ENCODE measurements at regions not wholly inside any gene's neighbourhood (a gene's known extent, or its start where the extent isn't known, plus 50 kb on each side); places are given as distances from the start of the nearest gene placed in this dataset.

DNA sequence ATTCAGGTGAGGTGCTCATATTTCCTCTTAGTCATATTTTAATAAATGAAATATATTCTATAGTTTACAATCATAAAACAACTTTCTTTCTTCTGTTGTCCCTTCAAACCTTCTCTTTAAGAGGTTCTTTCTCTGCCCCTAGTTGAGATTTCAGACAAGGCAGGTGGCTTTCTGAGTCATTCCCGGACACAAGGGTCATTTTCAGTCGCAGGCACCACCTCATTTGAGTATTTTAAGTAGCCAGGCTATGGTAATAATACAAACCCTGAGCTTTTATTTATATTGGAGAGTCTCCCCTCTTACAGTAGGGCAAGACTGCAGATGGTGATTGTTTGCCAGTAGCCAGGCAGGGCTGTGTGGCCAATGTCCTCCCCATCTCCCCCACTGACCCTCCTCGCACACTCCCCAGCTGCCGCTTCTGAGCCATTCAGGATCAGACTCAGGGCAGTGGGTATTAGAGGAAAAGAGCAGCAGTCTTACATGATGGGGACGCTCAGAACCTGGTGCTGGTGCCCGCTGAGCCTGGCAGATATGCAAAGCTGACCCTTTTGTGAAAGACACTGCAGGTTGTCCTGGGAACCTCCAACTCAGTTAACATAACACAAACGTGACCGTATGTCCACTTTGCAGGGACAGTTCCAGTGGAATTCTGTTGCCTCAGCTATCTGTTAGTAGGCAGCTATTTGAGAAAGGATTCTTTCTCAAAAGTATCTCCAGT lies 101.1 kb upstream of the BCL2L14 start:
- H3K9me3 Mint-ChIP-seq (ENCODE audit: unreplicated experiment), result no peaks in the 10 kb centered on the region
- DNase-seq (ENCODE audit: unreplicated experiment), result no peak
- no peaks in the 10 kb centered on the region for H3K36me3 Mint-ChIP-seq (ENCODE audit: insufficient read depth, unreplicated experiment)
- no TSS peak for BruUV-seq (replicated peaks)
- H3K4me3 Mint-ChIP-seq (ENCODE audit: unreplicated experiment), result no peak overlapping the region
- ChIA-PET CTCF (interaction anchor here (0.8 kb wide), 1 partner anchor 389 kb away, joined by 4 read pairs; no protein-coding TSS in a partner anchor), POLR2A (interaction anchor here (0.7 kb wide), 1 partner anchor 335 kb away, joined by 3 read pairs; no protein-coding TSS in a partner anchor)
- H3K27ac Mint-ChIP-seq (ENCODE audit: low read depth, unreplicated experiment), result no peak overlapping the region
- peaks cover 8% of the 10 kb centered on the region for H3K27me3 Mint-ChIP-seq (ENCODE audit: insufficient read depth, unreplicated experiment)
- intact Hi-C loops (cut with micrococcal nuclease), result no loop called here
- no peaks in the 10 kb centered on the region for H3K4me1 Mint-ChIP-seq (ENCODE audit: insufficient read depth, unreplicated experiment)
- no peak for TF ChIP-seq CTCF (IDR thresholded peaks at IDR 0.05; ENCODE audit: unreplicated experiment)

DNA sequence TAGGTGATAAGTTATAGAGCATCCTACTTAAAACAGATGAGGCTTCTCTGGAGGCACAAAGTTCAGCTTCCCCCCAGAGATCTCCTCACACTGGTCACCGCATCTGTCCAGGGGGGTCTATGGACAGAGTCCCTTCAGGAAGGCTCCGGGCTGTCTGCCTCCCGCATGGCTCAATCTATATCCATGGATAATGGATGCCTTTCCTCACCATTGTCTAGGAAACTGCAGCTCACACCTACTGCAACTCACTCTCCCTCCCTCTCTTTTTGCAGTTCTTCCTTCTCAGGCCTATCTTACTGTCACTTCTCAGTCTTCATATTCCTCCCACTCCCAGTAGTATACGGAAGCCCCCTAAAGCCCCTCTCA lies 100.6 kb upstream of the BCL2L14 start:
- H3K4me3 Mint-ChIP-seq (ENCODE audit: unreplicated experiment), result no peak overlapping the region
- no peak overlapping the region for H3K27ac Mint-ChIP-seq (ENCODE audit: low read depth, unreplicated experiment)
- intact Hi-C loops (cut with micrococcal nuclease), result no loop called here
- no peaks in the 10 kb centered on the region for H3K9me3 Mint-ChIP-seq (ENCODE audit: unreplicated experiment)
- no peak for TF ChIP-seq CTCF (IDR thresholded peaks at IDR 0.05; ENCODE audit: unreplicated experiment)
- H3K27me3 Mint-ChIP-seq (ENCODE audit: insufficient read depth, unreplicated experiment), result peaks cover 8% of the 10 kb centered on the region
- no TSS peak for BruUV-seq (replicated peaks)
- ChIA-PET POLR2A (no interaction called here), CTCF (interaction anchor here (0.8 kb wide), 1 partner anchor 389 kb away, joined by 4 read pairs; no protein-coding TSS in a partner anchor)
- DNase-seq (ENCODE audit: unreplicated experiment), result no peak
- no peaks in the 10 kb centered on the region for H3K36me3 Mint-ChIP-seq (ENCODE audit: insufficient read depth, unreplicated experiment)
- H3K4me1 Mint-ChIP-seq (ENCODE audit: insufficient read depth, unreplicated experiment), result no peaks in the 10 kb centered on the region

- Mint-ChIP-seq H3K4me3 (ENCODE audit: unreplicated experiment) (no peak overlapping the region), H3K27ac (ENCODE audit: low read depth, unreplicated experiment) (no peak overlapping the region), H3K4me1 (ENCODE audit: insufficient read depth, unreplicated experiment) (no peaks in the 10 kb centered on the region), H3K27me3 (ENCODE audit: insufficient read depth, unreplicated experiment) (peaks cover 8% of the 10 kb centered on the region), H3K36me3 (ENCODE audit: insufficient read depth, unreplicated experiment) (no peaks in the 10 kb centered on the region), H3K9me3 (ENCODE audit: unreplicated experiment) (no peaks in the 10 kb centered on the region)
- TF ChIP-seq CTCF (IDR thresholded peaks at IDR 0.05; ENCODE audit: unreplicated experiment), result no peak
- no TSS peak for BruUV-seq (replicated peaks)
- CTCF ChIA-PET, result no interaction called here
- POLR2A ChIA-PET, result interaction anchor here (0.6 to 0.8 kb wide), 2 partner anchors 28 to 454 kb away, joined by 3 to 4 read pairs; no protein-coding TSS in a partner anchor
- no peak for DNase-seq (ENCODE audit: unreplicated experiment)
- intact Hi-C loops (cut with micrococcal nuclease), result no loop called here
These were observed 97.3 kb upstream of the BCL2L14 start for GRCh38 chr12:11973396-11973795.

DNA sequence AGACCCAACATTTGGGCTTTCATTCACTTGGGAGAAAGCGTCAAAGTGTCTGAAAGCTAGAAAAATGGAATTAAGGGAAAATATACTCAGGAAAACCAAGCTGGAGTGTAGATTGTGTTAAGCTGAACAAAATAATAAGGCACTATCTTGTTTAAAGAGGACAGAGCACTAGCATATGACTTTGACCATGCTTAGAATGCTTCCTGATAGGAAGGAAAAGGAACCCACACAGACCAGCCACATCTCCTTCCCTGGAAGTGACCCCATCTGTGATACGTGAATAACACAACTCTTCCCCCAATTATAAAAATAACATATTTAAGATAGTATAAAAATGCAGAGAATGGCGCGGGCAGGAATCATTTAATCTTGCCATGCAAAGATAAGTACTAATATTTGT lies 94.7 kb upstream of the BCL2L14 start:
- Mint-ChIP-seq H3K27ac (ENCODE audit: low read depth, unreplicated experiment) (no peak overlapping the region), H3K27me3 (ENCODE audit: insufficient read depth, unreplicated experiment) (peaks cover 8% of the 10 kb centered on the region), H3K9me3 (ENCODE audit: unreplicated experiment) (no peaks in the 10 kb centered on the region), H3K36me3 (ENCODE audit: insufficient read depth, unreplicated experiment) (no peaks in the 10 kb centered on the region), H3K4me1 (ENCODE audit: insufficient read depth, unreplicated experiment) (peaks cover 5% of the 10 kb centered on the region), H3K4me3 (ENCODE audit: unreplicated experiment) (no peak overlapping the region)
- intact Hi-C loops (cut with micrococcal nuclease), result no loop called here
- CTCF ChIA-PET, result interaction anchor here (0.5 to 1.6 kb wide), 3 partner anchors 25 to 395 kb away, joined by 3 to 4 read pairs (median 3); no protein-coding TSS in a partner anchor
- no peak for DNase-seq (ENCODE audit: unreplicated experiment)
- BruUV-seq (replicated peaks), result no TSS peak
- no peak for TF ChIP-seq CTCF (IDR thresholded peaks at IDR 0.05; ENCODE audit: unreplicated experiment)
- POLR2A ChIA-PET, result interaction anchor here (0.6 kb wide), 1 partner anchor 1240 kb away, joined by 4 read pairs; no protein-coding TSS in a partner anchor
